Gastrocnemius medialis (tissue), 4 donors: ENCODE measurements at regions not wholly inside any gene's neighbourhood (a gene's known extent, or its start where the extent isn't known, plus 50 kb on each side); places are given as distances from the start of the nearest gene placed in this dataset.

Source experiments
- ATAC-seq, 2 donors: fragments of 150-250 bp; one replicate each; pipeline ENCODE4 v1.9.1; 2016
- DNase-seq, 2 donors: peaks; one replicate each; pipeline ENCODE4 v3.0.0-alpha.2; 2019
- H3K27ac ChIP-seq, 4 donors: fragments of 200-600 bp; sonication (generic); 1 replicate in 1 of 4; 2 replicates in 3 of 4; pipeline ENCODE4 v1.5.1; 2016 to 2018; ENCODE audit warnings: mild to moderate bottlenecking in 2 of 4, moderate library complexity in 1 of 4
- H3K27me3 ChIP-seq, 3 donors: fragments of 200-600 bp; sonication (generic) in 2 of 3; 1 replicate in 1 of 3; 2 replicates in 2 of 3; pipeline versions ENCODE4 v1.5.1 to v1.6.0; 2016 to 2019; ENCODE audit warnings: mild to moderate bottlenecking in 1 of 3, moderate library complexity in 1 of 3
- H3K36me3 ChIP-seq, 2 donors: fragments of 200-600 bp; sonication (generic) in 1 of 2; one replicate each; pipeline ENCODE4 v1.5.1; 2017 to 2018
- H3K4me1 ChIP-seq, 2 donors: fragments of 200-600 bp; sonication (generic) in 1 of 2; one replicate each; pipeline ENCODE4 v1.5.1; 2016 to 2017; ENCODE audit warnings: mild to moderate bottlenecking in 2 of 2
- H3K4me3 ChIP-seq, 4 donors: fragments of 200-600 bp; sonication (generic) in 3 of 4; 1 replicate in 1 of 4; 2 replicates in 3 of 4; pipeline ENCODE4 v1.5.1; 2016 to 2019; ENCODE audit warnings: mild to moderate bottlenecking in 2 of 4
- H3K9me3 ChIP-seq, 3 donors: fragments of 200-600 bp; sonication (generic) in 2 of 3; 1 replicate in 1 of 3; 2 replicates in 2 of 3; pipeline ENCODE4 v1.5.1; 2016 to 2019
- CTCF ChIP-seq, 5 experiments: fragments of 450-650 bp in 3 of 5; fragments of 200-600 bp in 2 of 5; sonication (generic) in 2 of 5; IDR thresholded peaks in 4 of 5; conservative IDR thresholded peaks in 1 of 5; 1 replicate in 4 of 5; 2 replicates in 1 of 5; pipeline ENCODE4 v1.5.1; 2016 to 2019; ENCODE audit warnings: antibody characterized with exemption in 5 of 5, mild to moderate bottlenecking in 3 of 5, moderate library complexity in 3 of 5
- POLR2A ChIP-seq, 2 donors: fragments of 450-650 bp; IDR thresholded peaks; one replicate each; pipeline ENCODE4 v1.6.1; 2017; ENCODE audit warnings: antibody characterized with exemption in 2 of 2, mild to moderate bottlenecking in 2 of 2, moderate library complexity in 2 of 2
- in situ Hi-C, 4 donors: fragments of 200-750 bp; cut with MboI; loops; one replicate each; pipeline versions ENCODE4 v1.15.0 to v1.8.0; 2017; ENCODE audit warnings: low sequenced_read_pairs in 4 of 4
- intact Hi-C: fragments of 100-400 bp; cut with DNase I; formaldehyde crosslinking; loops from one replicate; pipeline ENCODE4 v1.15.1; 2023; ENCODE audit warnings: low total_unique reads

- intact Hi-C loops, result no loop called here
- no peaks in the 10 kb centered on the region for H3K9me3 ChIP-seq
- no peak for TF ChIP-seq POLR2A (IDR thresholded peaks at IDR 0.05)
- no peak for TF ChIP-seq CTCF (IDR thresholded peaks at IDR 0.05 in 4 of 5, conservative IDR thresholded peaks at IDR 0.05 in 1 of 5)
- in situ Hi-C loops, result no loop called here
- H3K27me3 ChIP-seq, result no peaks in the 10 kb centered on the region
- H3K4me3 ChIP-seq, result no peak overlapping the region
- H3K27ac ChIP-seq, result no peak overlapping the region
- DNase-seq, result no peak
- ATAC-seq, result no peak
- no peaks in the 10 kb centered on the region for H3K4me1 ChIP-seq
- H3K36me3 ChIP-seq, result no peaks in the 10 kb centered on the region
Measured at GRCh38 chr21:22758478-22758877, 1760.3 kb downstream of the NCAM2 start.

GRCh38 chr21:22762463-22762862 is 1764.3 kb downstream of the NCAM2 start:
- Histone ChIP-seq H3K36me3 (no peaks in the 10 kb centered on the region), H3K4me3 (no peak overlapping the region), H3K9me3 (no peaks in the 10 kb centered on the region), H3K4me1 (no peaks in the 10 kb centered on the region), H3K27ac (no peak overlapping the region), H3K27me3 (no peaks in the 10 kb centered on the region)
- ATAC-seq (no peak), DNase-seq (no peak)
- TF ChIP-seq CTCF (IDR thresholded peaks at IDR 0.05 in 4 of 5, conservative IDR thresholded peaks at IDR 0.05 in 1 of 5), result no peak
- no peak for TF ChIP-seq POLR2A (IDR thresholded peaks at IDR 0.05)
- in situ Hi-C loops, result no loop called here
- intact Hi-C loops, result no loop called here

GRCh38 chr21:22763442-22763841 is 1765.2 kb downstream of the NCAM2 start:
- no peak overlapping the region for H3K4me3 ChIP-seq
- H3K4me1 ChIP-seq, result no peaks in the 10 kb centered on the region
- ATAC-seq, result no peak
- no peak for DNase-seq
- no peak overlapping the region for H3K27ac ChIP-seq
- no peaks in the 10 kb centered on the region for H3K36me3 ChIP-seq
- intact Hi-C loops, result no loop called here
- in situ Hi-C loops, result no loop called here
- TF ChIP-seq POLR2A (IDR thresholded peaks at IDR 0.05) (no peak), CTCF (IDR thresholded peaks at IDR 0.05 in 4 of 5, conservative IDR thresholded peaks at IDR 0.05 in 1 of 5) (no peak)
- H3K9me3 ChIP-seq, result no peaks in the 10 kb centered on the region
- H3K27me3 ChIP-seq, result no peaks in the 10 kb centered on the region

- no peaks in the 10 kb centered on the region for H3K27me3 ChIP-seq
- H3K4me1 ChIP-seq, result no peaks in the 10 kb centered on the region
- intact Hi-C loops (no loop called here), in situ Hi-C loops (no loop called here)
- TF ChIP-seq CTCF (IDR thresholded peaks at IDR 0.05 in 4 of 5, conservative IDR thresholded peaks at IDR 0.05 in 1 of 5) (no peak), POLR2A (IDR thresholded peaks at IDR 0.05) (no peak)
- no peaks in the 10 kb centered on the region for H3K9me3 ChIP-seq
- no peak overlapping the region for H3K4me3 ChIP-seq
- no peak for DNase-seq
- ATAC-seq, result no peak
- no peak overlapping the region for H3K27ac ChIP-seq
- H3K36me3 ChIP-seq, result no peaks in the 10 kb centered on the region
Measured at GRCh38 chr21:22764222-22764621, 1766.0 kb downstream of the NCAM2 start.

- in situ Hi-C loops (loop anchor here in 1 of 4 donors (25.0 kb wide), 1 partner anchor 1779 kb away; no protein-coding TSS in a partner anchor), intact Hi-C loops (no loop called here)
- no peak for ATAC-seq
- TF ChIP-seq POLR2A (IDR thresholded peaks at IDR 0.05) (no peak), CTCF (IDR thresholded peaks at IDR 0.05 in 4 of 5, conservative IDR thresholded peaks at IDR 0.05 in 1 of 5) (no peak)
- no peak for DNase-seq
- no peaks in the 10 kb centered on the region for H3K27me3 ChIP-seq
- no peak overlapping the region for H3K4me3 ChIP-seq
- no peak overlapping the region for H3K27ac ChIP-seq
- H3K9me3 ChIP-seq, result no peaks in the 10 kb centered on the region
- H3K36me3 ChIP-seq, result no peaks in the 10 kb centered on the region
- no peaks in the 10 kb centered on the region for H3K4me1 ChIP-seq
Measured at GRCh38 chr21:22791376-22791775, 1793.2 kb downstream of the NCAM2 start.
